Keratinocyte (primary cell): ENCODE measurements at regions not wholly inside any gene's neighbourhood (a gene's known extent, or its start where the extent isn't known, plus 50 kb on each side); places are given as distances from the start of the nearest gene placed in this dataset.

Experiments
- DNase-seq: peaks from one replicate; pipeline ENCODE4 v3.0.0-alpha.2; 2011; ENCODE audit warnings: low read depth, missing footprints, low spot score
- FAIRE-seq: peaks from 2 replicates; lab custom pipeline; 2011; peaks lifted over from hg19 to GRCh38; lab: Jason Lieb, UNC
- H2AFZ ChIP-seq: 2 replicates; pipeline ENCODE4 v1.6.0; 2012; ENCODE audit warnings: low read length, control low read depth, inconsistent platforms; ENCODE audit not compliant: control insufficient read depth
- H3K27ac ChIP-seq: 2 replicates; pipeline ENCODE4 v1.5.1; 2011; ENCODE audit warnings: low read length; ENCODE audit not compliant: control insufficient read depth, insufficient read depth
- H3K27me3 ChIP-seq: 3 replicates; pipeline ENCODE4 v1.6.0; 2011; ENCODE audit warnings: low read length; ENCODE audit not compliant: control insufficient read depth, insufficient read depth; ENCODE audit errors: extremely low read depth
- H3K36me3 ChIP-seq, 2 experiments: 2 replicates in 1 of 2; 3 replicates in 1 of 2; pipeline ENCODE4 v1.5.1; 2011; ENCODE audit warnings: low read length in 2 of 2, mild to moderate bottlenecking in 1 of 2; ENCODE audit not compliant: control insufficient read depth in 2 of 2, insufficient read depth in 2 of 2; ENCODE audit errors: extremely low read depth in 1 of 2
- H3K4me1 ChIP-seq: 3 replicates; pipeline ENCODE4 v1.5.1; 2011; ENCODE audit warnings: low read length; ENCODE audit not compliant: control insufficient read depth, insufficient read depth; ENCODE audit errors: extremely low read depth
- H3K4me2 ChIP-seq: 3 replicates; pipeline ENCODE4 v1.6.0; 2011; ENCODE audit warnings: low read depth, low read length; ENCODE audit not compliant: control insufficient read depth, insufficient read depth; ENCODE audit errors: extremely low read depth
- H3K4me3 ChIP-seq, 3 experiments: fragments of 200-600 bp in 1 of 3; sonication (generic) in 1 of 3; 2 replicates in 2 of 3; 3 replicates in 1 of 3; pipeline ENCODE4 v1.5.1; 2011 to 2016; ENCODE audit warnings: low read length in 3 of 3, mild to moderate bottlenecking in 3 of 3, control low read depth in 2 of 3, inconsistent platforms in 1 of 3, low read depth in 1 of 3, mixed read lengths in 1 of 3, mixed run types in 1 of 3, moderate library complexity in 1 of 3; ENCODE audit not compliant: control insufficient read depth in 2 of 3, insufficient read depth in 2 of 3; ENCODE audit errors: extremely low read depth in 1 of 3
- H3K79me2 ChIP-seq: 2 replicates; pipeline ENCODE4 v1.6.0; 2012; ENCODE audit warnings: low read length; ENCODE audit not compliant: control insufficient read depth, insufficient read depth
- H3K9ac ChIP-seq: 3 replicates; pipeline ENCODE4 v1.6.0; 2011; ENCODE audit warnings: low read length; ENCODE audit not compliant: control insufficient read depth, insufficient read depth; ENCODE audit errors: extremely low read depth
- H3K9me1 ChIP-seq: 3 replicates; pipeline ENCODE4 v1.6.0; 2011; ENCODE audit warnings: low read length; ENCODE audit not compliant: control insufficient read depth, insufficient read depth; ENCODE audit errors: extremely low read depth
- H3K9me3 ChIP-seq: 2 replicates; pipeline ENCODE4 v1.5.1; 2012; ENCODE audit warnings: low read depth, low read length; ENCODE audit not compliant: control insufficient read depth
- H4K20me1 ChIP-seq: 3 replicates; pipeline ENCODE4 v1.6.0; 2011; ENCODE audit warnings: low read length; ENCODE audit not compliant: control insufficient read depth, insufficient read depth; ENCODE audit errors: extremely low read depth
- EZH2 ChIP-seq: IDR thresholded peaks from one replicate; pipeline ENCODE4 v1.6.1; 2012; ENCODE audit warnings: inconsistent platforms, mild to moderate bottlenecking, low read length, moderate library complexity
- dilution Hi-C: fragments of 300-500 bp; cut with MboI; formaldehyde crosslinking; loops from one replicate; pipeline ENCODE4 v1.7.0; 2020; ENCODE audit warnings: low sequenced_read_pairs; ENCODE audit not compliant: extremely low pct_ligation_motif_present
- TF ChIP-seq, protein P1 (sequence below), 3 experiments: IDR thresholded peaks in 1 of 3; conservative IDR thresholded peaks in 1 of 3; optimal IDR thresholded peaks in 1 of 3; 2 replicates in 2 of 3; 3 replicates in 1 of 3; pipeline versions ENCODE3 to v1.5.1; 2011; ENCODE audit warnings: low read length in 3 of 3, mild to moderate bottlenecking in 3 of 3, moderate library complexity in 2 of 3, control low read depth in 1 of 3, inconsistent platforms in 1 of 3; ENCODE audit not compliant: insufficient read depth in 2 of 3; ENCODE audit errors: extremely low read depth in 1 of 3

DNA sequence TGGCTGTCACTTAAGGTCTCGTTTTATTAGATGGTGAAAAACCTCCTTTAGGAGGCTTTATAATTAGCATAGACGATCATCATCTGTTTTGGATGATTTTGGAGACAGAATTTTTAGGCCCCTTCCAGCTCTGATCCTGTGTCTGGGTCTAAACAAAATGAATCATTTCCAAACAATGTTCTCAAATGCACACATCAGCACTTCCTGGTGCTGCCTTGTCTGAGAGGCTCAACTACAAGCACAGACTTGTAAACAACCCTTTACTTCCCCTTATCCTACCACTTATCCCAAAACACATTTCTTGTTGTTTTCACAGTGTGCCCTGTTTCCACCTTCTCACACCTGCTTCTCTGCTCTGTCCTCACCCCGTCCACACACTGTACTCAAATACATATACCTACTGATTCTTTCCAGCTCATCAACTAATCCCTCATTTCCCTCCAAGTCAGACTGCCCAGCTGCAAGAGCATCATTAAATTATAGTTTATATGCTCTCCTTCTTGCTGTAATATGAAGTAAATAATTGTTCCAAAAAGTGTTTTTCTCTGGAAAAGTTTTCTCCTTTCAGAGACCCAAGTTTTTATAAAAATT lies 71.2 kb upstream of the COL3A1 start:
- no peaks in the 10 kb centered on the region for H3K79me2 ChIP-seq
- H3K27me3 ChIP-seq: no peaks in the 10 kb centered on the region
- H3K9ac ChIP-seq: no peak overlapping the region
- H3K4me1 ChIP-seq: peaks cover 7% of the 10 kb centered on the region
- peak overlapping the region; percentile 58 for H2AFZ ChIP-seq
- no peak overlapping the region for H3K4me3 ChIP-seq
- no peak overlapping the region for H3K27ac ChIP-seq
- H4K20me1 ChIP-seq: no peaks in the 10 kb centered on the region
- H3K9me3 ChIP-seq: no peaks in the 10 kb centered on the region
- peak; percentile 97 for FAIRE-seq
- H3K9me1 ChIP-seq: no peaks in the 10 kb centered on the region
- dilution Hi-C loops: no loop called here
- H3K36me3 ChIP-seq: no peaks in the 10 kb centered on the region
- H3K4me2 ChIP-seq: peak overlapping the region; percentile 77
- no peak for DNase-seq
- TF ChIP-seq, protein P1, sequence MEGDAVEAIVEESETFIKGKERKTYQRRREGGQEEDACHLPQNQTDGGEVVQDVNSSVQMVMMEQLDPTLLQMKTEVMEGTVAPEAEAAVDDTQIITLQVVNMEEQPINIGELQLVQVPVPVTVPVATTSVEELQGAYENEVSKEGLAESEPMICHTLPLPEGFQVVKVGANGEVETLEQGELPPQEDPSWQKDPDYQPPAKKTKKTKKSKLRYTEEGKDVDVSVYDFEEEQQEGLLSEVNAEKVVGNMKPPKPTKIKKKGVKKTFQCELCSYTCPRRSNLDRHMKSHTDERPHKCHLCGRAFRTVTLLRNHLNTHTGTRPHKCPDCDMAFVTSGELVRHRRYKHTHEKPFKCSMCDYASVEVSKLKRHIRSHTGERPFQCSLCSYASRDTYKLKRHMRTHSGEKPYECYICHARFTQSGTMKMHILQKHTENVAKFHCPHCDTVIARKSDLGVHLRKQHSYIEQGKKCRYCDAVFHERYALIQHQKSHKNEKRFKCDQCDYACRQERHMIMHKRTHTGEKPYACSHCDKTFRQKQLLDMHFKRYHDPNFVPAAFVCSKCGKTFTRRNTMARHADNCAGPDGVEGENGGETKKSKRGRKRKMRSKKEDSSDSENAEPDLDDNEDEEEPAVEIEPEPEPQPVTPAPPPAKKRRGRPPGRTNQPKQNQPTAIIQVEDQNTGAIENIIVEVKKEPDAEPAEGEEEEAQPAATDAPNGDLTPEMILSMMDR (optimal IDR thresholded peaks at IDR 0.05 in 1 of 3, IDR thresholded peaks at IDR 0.05 in 1 of 3, conservative IDR thresholded peaks at IDR 0.05 in 1 of 3; ENCODE audit: extremely low read depth in 1 of 3, insufficient read depth in 2 of 3, low read length in 3 of 3): no peak
- no peak for TF ChIP-seq EZH2

DNA sequence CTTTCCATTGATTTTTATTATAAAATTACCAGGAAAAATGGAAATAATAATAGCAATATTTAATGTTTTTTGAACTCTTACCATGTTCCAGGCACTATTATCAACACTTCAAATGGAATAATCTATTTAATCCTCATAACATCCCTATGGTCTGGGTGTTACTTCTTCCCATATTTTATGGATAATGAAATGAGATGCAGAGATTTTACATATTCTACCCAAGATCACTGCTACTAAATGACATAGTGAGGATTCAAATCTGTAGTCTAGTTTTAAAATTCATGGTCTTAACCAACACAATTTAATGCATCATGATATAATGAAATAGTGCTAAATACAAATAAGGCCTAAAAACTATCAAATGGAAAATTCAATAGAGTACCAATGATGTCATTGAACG lies 70.4 kb upstream of the COL3A1 start:
- Histone ChIP-seq H3K4me1 (peaks cover 7% of the 10 kb centered on the region), H3K9ac (no peak overlapping the region), H3K27me3 (no peaks in the 10 kb centered on the region), H3K4me3 (no peak overlapping the region), H3K9me1 (no peaks in the 10 kb centered on the region), H3K9me3 (no peaks in the 10 kb centered on the region), H3K4me2 (no peak overlapping the region), H3K36me3 (no peaks in the 10 kb centered on the region), H3K79me2 (no peaks in the 10 kb centered on the region), H4K20me1 (no peaks in the 10 kb centered on the region), H3K27ac (no peak overlapping the region), H2AFZ (no peak overlapping the region)
- DNase-seq (no peak), FAIRE-seq (no peak)
- dilution Hi-C loops: no loop called here
- TF ChIP-seq EZH2: no peak
- TF ChIP-seq, protein P1 (optimal IDR thresholded peaks at IDR 0.05 in 1 of 3, IDR thresholded peaks at IDR 0.05 in 1 of 3, conservative IDR thresholded peaks at IDR 0.05 in 1 of 3; ENCODE audit: extremely low read depth in 1 of 3, insufficient read depth in 2 of 3, low read length in 3 of 3): no peak
